ENCODE measurements at regions not wholly inside any gene's neighbourhood (a gene's known extent, or its start where the extent isn't known, plus 50 kb on each side); places are given as distances from the start of the nearest gene placed in this dataset.

DNA sequence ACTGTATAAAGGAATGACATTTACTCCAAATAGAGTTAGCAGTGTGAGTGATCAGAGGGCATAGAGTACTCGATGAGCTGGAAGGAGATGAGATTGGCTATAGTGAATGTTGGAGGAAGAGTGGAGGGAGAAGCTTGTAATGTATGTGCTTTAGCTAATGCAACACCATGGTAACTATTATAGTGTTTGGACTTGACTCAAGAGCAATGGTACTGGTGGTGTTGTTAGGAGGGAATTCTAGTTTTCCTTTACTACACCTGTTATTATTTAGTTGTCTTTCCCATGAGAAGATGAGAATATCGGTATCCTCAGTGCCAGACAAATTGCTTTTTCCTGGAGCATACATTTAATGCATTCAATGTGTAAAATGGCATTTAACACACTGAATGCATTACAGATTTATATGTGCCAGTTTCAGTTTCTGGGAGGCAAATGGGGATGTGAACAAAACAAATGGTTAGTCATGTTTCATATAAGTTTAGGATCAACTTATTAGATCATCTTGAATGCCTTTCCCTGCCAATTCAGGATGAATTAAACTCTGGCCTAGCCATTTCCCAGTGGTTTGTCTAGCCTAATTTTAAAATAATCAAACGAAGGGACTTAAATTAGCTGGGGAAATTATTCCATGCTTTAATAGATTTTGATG lies 291.1 kb upstream of the ADAMTS5 start:
- no peak for DNase-seq

GRCh38 chr21:27257226-27257625 lies 290.3 kb upstream of the ADAMTS5 start:
- DNase-seq = no peak

DNA sequence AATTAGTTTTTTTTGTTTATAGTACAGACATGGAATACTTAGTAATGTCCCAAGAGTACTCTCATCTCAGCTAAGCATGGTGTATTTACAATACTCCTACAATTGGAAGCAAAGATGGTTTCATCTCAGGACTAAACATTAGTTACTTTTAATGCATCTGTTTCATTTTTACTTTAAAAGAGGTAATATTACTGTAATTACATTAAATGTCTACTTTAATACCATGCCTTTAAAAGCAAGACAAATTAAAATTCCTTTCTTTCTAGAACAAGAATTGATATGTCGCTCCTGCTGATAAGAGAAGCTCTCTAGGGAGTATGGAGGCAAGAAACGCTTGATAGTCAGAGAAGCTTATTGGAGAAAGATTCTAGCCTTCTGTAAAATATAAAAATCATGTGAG lies 284.9 kb upstream of the ADAMTS5 start:
- no peak for DNase-seq

GRCh38 chr21:27250366-27250765 lies 283.5 kb upstream of the ADAMTS5 start:
- no peak for DNase-seq

- DNase-seq = no peak
These were observed 281.9 kb upstream of the ADAMTS5 start for GRCh38 chr21:27248814-27249213.

DNA sequence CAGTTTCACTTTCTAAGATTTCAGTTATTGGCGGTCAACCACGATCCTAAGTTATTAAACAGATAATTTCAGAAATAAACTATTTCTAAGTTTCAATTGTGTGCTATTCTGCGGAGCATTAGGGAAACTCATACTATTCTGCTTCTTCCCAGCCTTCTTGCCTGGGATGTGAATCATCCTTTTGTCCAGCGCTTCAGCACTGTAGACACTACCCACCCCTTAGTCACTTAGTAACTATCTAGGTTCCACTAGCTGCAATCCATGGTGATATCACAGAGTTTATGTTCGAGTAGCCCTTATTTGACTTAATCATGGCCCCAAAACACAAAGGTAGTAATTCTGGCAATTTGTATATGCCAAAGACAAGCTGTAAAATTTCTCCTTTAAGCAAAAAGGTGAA lies 279.9 kb upstream of the ADAMTS5 start:
- DNase-seq = no peak

- no peak for DNase-seq
These were observed 277.9 kb upstream of the ADAMTS5 start for GRCh38 chr21:27244776-27245175.

- DNase-seq = no peak
These were observed 277.5 kb upstream of the ADAMTS5 start for GRCh38 chr21:27244352-27244751.

GRCh38 chr21:27240839-27241238 lies 274.0 kb upstream of the ADAMTS5 start:
- DNase-seq = no peak

- no peak for DNase-seq
These were observed 266.7 kb upstream of the ADAMTS5 start for GRCh38 chr21:27233514-27234115.

DNA sequence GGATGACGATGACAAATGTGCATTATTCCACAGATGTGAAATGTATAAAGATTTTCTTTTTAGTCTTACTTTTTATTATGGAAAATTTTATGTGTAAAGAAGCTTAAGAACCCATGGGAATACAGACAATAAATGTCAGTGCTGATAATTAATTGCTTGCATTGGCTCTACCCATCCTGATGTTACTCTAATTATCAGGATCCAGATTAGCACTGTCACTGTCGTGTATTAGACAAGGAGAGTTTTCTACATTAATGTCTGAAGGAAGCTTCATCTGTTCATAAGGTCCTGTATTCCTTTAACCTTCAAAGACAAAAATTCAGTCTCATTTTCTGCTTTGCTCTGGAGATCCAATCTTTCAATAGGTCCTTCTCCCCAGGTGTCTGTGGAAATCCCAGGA lies 259.1 kb upstream of the ADAMTS5 start:
- DNase-seq = no peak

DNA sequence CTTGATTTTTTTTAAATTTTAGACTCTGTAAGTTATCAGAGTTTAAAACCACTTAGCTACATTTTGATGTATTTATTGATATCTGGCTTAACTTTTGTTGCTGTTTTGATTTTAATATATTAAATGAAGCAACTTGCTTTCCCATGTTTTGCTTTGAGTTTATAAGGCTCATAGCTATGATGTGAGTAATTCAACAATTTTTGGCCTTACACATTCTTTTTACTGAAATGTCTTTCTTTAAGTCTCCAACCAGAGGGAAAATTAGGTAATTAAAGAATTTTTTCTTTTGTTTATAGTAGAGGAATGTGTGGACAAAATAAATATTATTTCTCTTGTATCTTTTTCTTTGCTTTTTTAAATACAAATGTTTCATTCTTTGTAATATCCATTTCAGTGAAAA lies 258.3 kb upstream of the ADAMTS5 start:
- no peak for DNase-seq

GRCh38 chr21:27224169-27224568 lies 257.3 kb upstream of the ADAMTS5 start:
- no peak for DNase-seq

DNA sequence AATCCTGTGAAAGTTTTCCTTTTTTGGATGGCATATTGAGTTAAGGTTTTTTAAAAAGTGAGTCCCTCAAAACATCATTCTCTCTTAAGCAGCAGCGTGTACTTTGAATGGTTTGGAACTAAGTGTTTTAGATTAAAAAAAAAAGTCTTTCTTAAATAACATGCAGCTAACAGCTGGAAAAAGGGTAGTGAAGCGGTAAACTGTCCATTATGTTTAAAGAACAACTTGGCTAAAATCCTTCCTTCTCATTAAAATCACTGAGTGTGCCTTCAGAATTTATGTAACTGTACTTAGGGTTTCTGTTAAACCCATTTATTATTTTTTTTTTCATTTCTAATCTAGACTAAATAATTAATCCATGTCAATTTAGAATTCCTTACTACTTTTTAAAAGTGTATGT lies 254.2 kb upstream of the ADAMTS5 start:
- no peak for DNase-seq

DNA sequence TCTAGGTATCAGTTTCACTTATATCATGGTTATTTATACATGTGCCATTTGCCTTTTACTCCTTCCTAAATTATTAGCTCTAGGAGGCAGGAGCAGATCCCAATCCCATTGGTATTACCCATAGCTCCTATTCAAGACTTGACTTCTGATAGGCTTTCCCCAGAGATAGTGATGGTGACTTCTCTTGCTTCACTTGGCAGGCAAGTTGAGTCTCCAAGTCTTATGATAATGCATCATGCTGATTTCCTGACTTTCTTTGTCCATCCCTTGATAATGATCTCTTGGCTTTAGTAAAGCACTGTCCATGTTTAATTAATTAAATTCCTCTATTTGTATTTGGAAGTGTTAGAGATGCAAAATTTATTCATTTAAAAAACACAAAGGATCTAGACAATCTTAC lies 253.5 kb upstream of the ADAMTS5 start:
- no peak for DNase-seq

DNA sequence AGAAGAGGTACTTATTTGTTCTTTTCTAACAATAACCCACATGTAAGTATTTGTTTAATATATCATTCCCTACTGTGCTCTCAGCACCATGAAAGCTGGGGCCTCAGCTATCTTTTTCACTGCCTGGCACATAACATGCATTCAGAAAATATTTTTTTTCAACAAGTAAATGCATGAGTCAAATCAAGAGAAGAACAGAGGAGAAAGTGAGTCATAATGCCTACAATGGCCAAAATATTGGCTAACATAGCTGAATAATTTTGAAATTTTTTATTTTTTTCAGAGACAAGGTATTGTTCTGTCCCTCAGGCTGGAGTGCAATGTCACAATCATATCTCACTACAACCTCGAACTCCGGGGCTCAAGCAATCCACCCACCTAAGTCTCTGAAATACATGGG lies 252.2 kb upstream of the ADAMTS5 start:
- DNase-seq = no peak

DNA sequence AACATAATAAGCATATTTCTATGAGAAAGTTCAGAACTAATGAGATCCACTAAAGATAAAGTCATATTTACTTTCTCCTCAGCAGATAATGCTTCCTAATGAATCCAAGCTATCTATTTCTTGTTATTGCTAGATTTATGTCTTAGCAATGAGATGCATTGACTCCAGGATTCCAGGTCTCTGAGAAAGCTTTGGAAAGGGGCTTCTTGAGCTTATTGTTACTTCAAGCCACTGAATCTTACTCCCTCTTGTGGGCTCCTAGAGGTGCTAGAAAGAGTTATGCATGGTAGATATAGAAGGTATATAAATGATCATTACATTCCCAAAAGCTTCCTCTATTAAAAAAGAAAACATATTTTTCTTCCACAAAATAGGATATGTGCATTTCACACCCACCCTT lies 246.4 kb upstream of the ADAMTS5 start:
- no peak for DNase-seq

DNA sequence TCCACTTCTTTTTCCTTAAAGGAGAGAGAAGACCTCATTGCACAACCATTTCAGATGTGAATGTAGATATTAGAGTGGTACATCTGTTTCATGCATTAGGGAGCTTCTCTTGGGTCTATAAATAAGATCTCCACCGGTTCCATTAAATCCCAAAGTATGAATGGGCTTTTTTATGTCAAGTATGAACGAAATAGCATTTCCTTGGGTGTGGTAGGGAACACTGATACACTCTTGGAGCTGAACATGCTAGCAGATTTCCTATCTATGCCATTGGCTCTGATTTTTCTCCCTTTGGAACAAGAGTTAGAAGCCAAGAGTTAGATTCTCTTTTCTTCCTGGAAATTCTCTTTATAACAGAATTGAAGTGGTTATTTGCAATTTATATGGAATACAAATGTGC lies 245.6 kb upstream of the ADAMTS5 start:
- DNase-seq = no peak

GRCh38 chr21:27209546-27209945 lies 242.7 kb upstream of the ADAMTS5 start:
- DNase-seq = no peak

DNA sequence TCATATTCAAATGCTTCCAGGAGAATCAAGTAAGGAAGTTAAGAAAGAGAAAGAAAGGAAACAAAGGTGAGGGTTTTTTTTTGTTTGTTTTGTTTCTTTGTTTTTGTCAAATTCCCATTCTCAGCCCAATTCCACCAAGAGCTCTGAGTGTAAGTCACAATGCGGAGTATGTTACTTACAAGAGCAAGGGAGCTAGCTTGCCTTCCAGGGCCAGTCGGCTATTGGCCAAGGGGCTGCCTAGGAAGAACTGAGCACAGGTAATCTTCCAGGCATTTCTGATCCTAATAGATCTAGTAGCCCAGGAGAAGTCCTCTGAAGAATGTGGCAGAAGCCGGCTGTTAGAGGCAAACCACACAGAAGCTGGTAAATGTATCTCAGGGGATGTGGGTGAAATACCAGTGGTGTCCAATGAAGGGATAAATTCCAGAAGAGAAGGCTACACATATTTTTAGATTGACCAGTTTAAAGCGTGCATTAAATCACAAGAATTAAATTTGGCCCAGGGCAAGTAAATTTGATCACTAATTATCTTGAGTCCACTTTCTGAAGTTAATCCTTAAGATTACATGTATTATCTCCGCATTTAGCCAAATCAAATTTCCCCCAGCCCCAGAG lies 239.6 kb upstream of the ADAMTS5 start:
- peak; percentile 52 for DNase-seq

- no peak for DNase-seq
These were observed 235.4 kb upstream of the ADAMTS5 start for GRCh38 chr21:27202301-27202700.

- DNase-seq = no peak
These were observed 234.3 kb upstream of the ADAMTS5 start for GRCh38 chr21:27201197-27201596.

DNA sequence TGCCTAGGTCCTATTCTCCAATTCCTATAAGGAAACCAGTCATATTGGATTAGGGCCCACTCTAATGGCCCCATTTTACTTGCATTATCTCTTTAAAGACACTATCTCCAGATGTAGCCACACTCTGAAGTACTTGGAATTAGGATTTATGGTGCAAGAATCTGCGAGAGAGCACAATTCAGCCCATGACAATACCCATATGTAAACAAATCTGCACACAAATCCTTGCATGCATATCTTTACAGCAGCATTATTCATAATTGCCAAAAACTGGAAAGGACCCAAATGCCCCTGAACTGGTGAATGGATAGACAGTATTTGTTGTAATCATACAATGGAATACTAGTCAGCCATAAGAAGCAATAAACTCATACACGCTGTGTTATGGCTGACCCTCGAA lies 229.8 kb upstream of the ADAMTS5 start:
- DNase-seq = no peak

GRCh38 chr21:27192281-27192949 lies 225.5 kb upstream of the ADAMTS5 start:
- no peak for DNase-seq

All from islet precursor cell (in vitro differentiated cells).